ENCODE measurements at regions not wholly inside any gene's neighbourhood (a gene's known extent, or its start where the extent isn't known, plus 50 kb on each side); places are given as distances from the start of the nearest gene placed in this dataset.

- intact Hi-C loops (cut with DNase I) = loop anchor here in 1 of 10 donors (5.0 kb wide), 1 partner anchor 1689 kb away; no protein-coding TSS in a partner anchor
- no peak for ATAC-seq
- no peak for TF ChIP-seq CTCF (IDR thresholded peaks at IDR 0.05)
Observed at GRCh38 chr9:99628285-99628684, 193.4 kb upstream of the NR4A3 start.

GRCh38 chr9:99628849-99629620 lies 192.7 kb upstream of the NR4A3 start:
- Histone ChIP-seq H3K27me3 (no peaks in the 10 kb centered on the region), H3K36me3 (no peaks in the 10 kb centered on the region), H3K9me3 (no peaks in the 10 kb centered on the region), H3K4me3 (no peak overlapping the region), H3K4me1 (peaks cover 0 to 6% (median 0%) of the 10 kb centered on the region in 9 donors), H3K27ac (no peak overlapping the region)
- DNase-seq (no peak), ATAC-seq (no peak)
- no peak for TF ChIP-seq CTCF (IDR thresholded peaks at IDR 0.05)
- intact Hi-C loops (cut with DNase I) = loop anchor here in 1 of 10 donors (5.0 kb wide), 1 partner anchor 1688 kb away; no protein-coding TSS in a partner anchor
- WGBS, 2 donors = 93 to 97% methylated on average over 3 of the region's 3 CpGs

More at GRCh38 chr9:99628285-99628684, 193.4 kb upstream of the NR4A3 start:
- Histone ChIP-seq H3K9me3 (no peaks in the 10 kb centered on the region), H3K27me3 (no peaks in the 10 kb centered on the region), H3K4me1 (no peaks in the 10 kb centered on the region), H3K27ac (no peak overlapping the region), H3K4me3 (no peak overlapping the region), H3K36me3 (no peaks in the 10 kb centered on the region)
- DNase-seq = no peak

- DNase-seq = no peak
Observed at GRCh38 chr9:99632349-99633038, 189.2 kb upstream of the NR4A3 start.

GRCh38 chr9:99633265-99633664 lies 188.4 kb upstream of the NR4A3 start:
- no peak for DNase-seq
- intact Hi-C loops (cut with DNase I) = no loop called here
- Histone ChIP-seq H3K9me3 (no peaks in the 10 kb centered on the region), H3K27me3 (no peaks in the 10 kb centered on the region), H3K36me3 (no peaks in the 10 kb centered on the region), H3K4me1 (peaks cover 0 to 6% (median 0%) of the 10 kb centered on the region in 9 donors), H3K4me3 (no peak overlapping the region), H3K27ac (no peak overlapping the region)
- ATAC-seq = no peak
- TF ChIP-seq CTCF (IDR thresholded peaks at IDR 0.05) = no peak

More at GRCh38 chr9:99632349-99633038, 189.2 kb upstream of the NR4A3 start:
- no peak overlapping the region for H3K27ac ChIP-seq
- 61 to 69% methylated on average over 1 of the region's 1 CpG for WGBS, 2 donors
- intact Hi-C loops (cut with DNase I) = no loop called here
- H3K27me3 ChIP-seq = no peaks in the 10 kb centered on the region
- H3K9me3 ChIP-seq = no peaks in the 10 kb centered on the region
- no peak for ATAC-seq
- H3K4me1 ChIP-seq = peaks cover 0 to 6% (median 0%) of the 10 kb centered on the region in 9 donors
- no peak for TF ChIP-seq CTCF (IDR thresholded peaks at IDR 0.05)
- H3K4me3 ChIP-seq = no peak overlapping the region
- no peaks in the 10 kb centered on the region for H3K36me3 ChIP-seq
